IMR-90 (cell line): ENCODE measurements at regions not wholly inside any gene's neighbourhood (a gene's known extent, or its start where the extent isn't known, plus 50 kb on each side); places are given as distances from the start of the nearest gene placed in this dataset.

Experiments
- ATAC-seq: fragments of 200-7000 bp; cut with Tn5 transposase; 2 replicates; pipeline ENCODE4 v1.9.1; 2020; ENCODE audit warnings: low read depth, mild to moderate bottlenecking, moderate library complexity
- BruUV-seq: library from RNA; stranded (reverse); fragments of 400-500 nt; replicated peaks from 2 replicates; lab custom pipeline; 2021; lab: Mats Ljungman, UMichigan
- CTCF ChIA-PET: fragments of 300-600 bp; formaldehyde crosslinking; extraction: SDS; loops from one replicate; lab custom pipeline; 2021; ENCODE audit warnings: antibody characterized with exemption; lab: Yijun Ruan, JAX
- POLR2A ChIA-PET: fragments of 300-600 bp; sonication (Branson Sonifier 250); formaldehyde crosslinking; loops from one replicate; lab custom pipeline; 2022; ENCODE audit warnings: antibody characterized with exemption; ENCODE audit not compliant: unreplicated experiment; lab: Charles Lee
- DNase-seq: peaks from one replicate; pipeline ENCODE4 v3.0.0; 2013
- H2AFZ ChIP-seq: replicated peaks from 2 replicates; pipeline ENCODE3; 2013; ENCODE audit warnings: low read length, mild to moderate bottlenecking; ENCODE audit not compliant: poor library complexity
- H2AK5ac ChIP-seq: 2 replicates; pipeline ENCODE4 v1.6.1; 2013; ENCODE audit warnings: low read depth, low read length, inconsistent platforms
- H2AK9ac ChIP-seq: replicated peaks from 2 replicates; pipeline ENCODE3; 2013; ENCODE audit warnings: mild to moderate bottlenecking, low read depth, low read length, moderate library complexity; ENCODE audit not compliant: poor library complexity
- H2BK120ac ChIP-seq: 2 replicates; pipeline ENCODE4 v1.6.1; 2013; ENCODE audit warnings: low read depth, low read length, inconsistent platforms
- H2BK15ac ChIP-seq: 3 replicates; pipeline ENCODE4 v1.6.1; 2013; ENCODE audit warnings: low read depth, low read length, inconsistent platforms
- H2BK20ac ChIP-seq: 2 replicates; pipeline ENCODE4 v1.6.1; 2013; ENCODE audit warnings: low read depth, mild to moderate bottlenecking, inconsistent platforms, low read length, moderate library complexity
- H2BK5ac ChIP-seq: 2 replicates; pipeline ENCODE4 v1.6.1; 2013; ENCODE audit warnings: mild to moderate bottlenecking, low read depth, low read length, inconsistent platforms; ENCODE audit not compliant: poor library complexity, severe bottlenecking
- H3K14ac ChIP-seq: replicated peaks from 2 replicates; pipeline ENCODE4 v1.6.1; 2013; ENCODE audit warnings: low read depth, low read length, inconsistent platforms
- H3K18ac ChIP-seq: 2 replicates; pipeline ENCODE4 v1.6.1; 2013; ENCODE audit warnings: low read depth, low read length, control low read depth
- H3K23ac ChIP-seq: 2 replicates; pipeline ENCODE4 v1.6.1; 2013; ENCODE audit warnings: low read depth, low read length, inconsistent platforms
- H3K27ac ChIP-seq: 2 replicates; pipeline ENCODE4 v1.5.1; 2013; ENCODE audit warnings: mild to moderate bottlenecking, control low read depth, low read length; ENCODE audit not compliant: insufficient read depth
- H3K27me3 ChIP-seq: 2 replicates; pipeline ENCODE4 v1.6.1; 2013; ENCODE audit warnings: low read length; ENCODE audit not compliant: control insufficient read depth, insufficient read depth
- H3K36me3 ChIP-seq: 2 replicates; pipeline ENCODE4 v1.6.1; 2013; ENCODE audit warnings: low read length, mixed read lengths; ENCODE audit not compliant: control insufficient read depth, insufficient read depth
- H3K4ac ChIP-seq: 2 replicates; pipeline ENCODE4 v1.6.1; 2013; ENCODE audit warnings: low read depth, low read length, inconsistent platforms
- H3K4me1 ChIP-seq: 2 replicates; pipeline ENCODE4 v1.6.1; 2013; ENCODE audit warnings: low read length, mixed read lengths; ENCODE audit not compliant: control insufficient read depth, insufficient read depth
- H3K4me2 ChIP-seq: 2 replicates; pipeline ENCODE4 v1.6.1; 2013; ENCODE audit warnings: low read depth, mild to moderate bottlenecking, control low read depth, low read length, moderate library complexity
- H3K4me3 ChIP-seq: 2 replicates; pipeline ENCODE4 v1.5.1; 2013; ENCODE audit warnings: low read depth, mild to moderate bottlenecking, control low read depth, low read length, moderate library complexity; ENCODE audit not compliant: insufficient read depth
- H3K56ac ChIP-seq: 2 replicates; pipeline ENCODE4 v1.6.1; 2013; ENCODE audit warnings: low read length, inconsistent platforms; ENCODE audit not compliant: insufficient read depth; ENCODE audit errors: extremely low read depth
- H3K79me1 ChIP-seq, 2 experiments: 2 replicates each; pipeline ENCODE4 v1.6.1; 2013; ENCODE audit warnings: low read length in 2 of 2, inconsistent platforms in 1 of 2, low read depth in 1 of 2
- H3K9ac ChIP-seq: 2 replicates; pipeline ENCODE4 v1.6.1; 2013; ENCODE audit warnings: low read depth, low read length, control low read depth
- H3K9me1 ChIP-seq: 2 replicates; pipeline ENCODE4 v1.6.1; 2013; ENCODE audit warnings: low read length, inconsistent platforms; ENCODE audit not compliant: insufficient read depth
- H3K9me3 ChIP-seq: 2 replicates; pipeline ENCODE4 v1.6.1; 2013; ENCODE audit warnings: low read length; ENCODE audit not compliant: control insufficient read depth, insufficient read depth
- H4K20me1 ChIP-seq: 2 replicates; pipeline ENCODE4 v1.6.1; 2013; ENCODE audit warnings: low read length, inconsistent platforms; ENCODE audit not compliant: insufficient read depth
- H4K5ac ChIP-seq: 2 replicates; pipeline ENCODE4 v1.6.1; 2013; ENCODE audit warnings: mild to moderate bottlenecking, low read depth, low read length, control low read depth
- H4K8ac ChIP-seq, 2 experiments: 2 replicates each; pipeline ENCODE4 v1.6.1; 2013; ENCODE audit warnings: low read depth in 2 of 2, low read length in 2 of 2, control low read depth in 1 of 2, inconsistent platforms in 1 of 2
- H4K91ac ChIP-seq: 2 replicates; pipeline ENCODE4 v1.6.1; 2013; ENCODE audit warnings: low read depth, low read length, inconsistent platforms; ENCODE audit not compliant: insufficient read depth
- NFE2L2 ChIP-seq: fragments of 150-350 bp; IDR thresholded peaks from 2 replicates; pipeline ENCODE4 v1.6.1; 2016; ENCODE audit warnings: low read depth, mild to moderate bottlenecking, low read length
- RCOR1 ChIP-seq: IDR thresholded peaks from 2 replicates; pipeline ENCODE4 v1.6.1; 2012; ENCODE audit warnings: mild to moderate bottlenecking, low read length, improper control_type of control experiment; ENCODE audit not compliant: insufficient replicate concordance
- RFX5 ChIP-seq: IDR thresholded peaks from 2 replicates; pipeline ENCODE4 v1.8.0; 2012; ENCODE audit warnings: low read depth, mild to moderate bottlenecking, low read length, moderate library complexity
- WGBS, 2 experiments: methylation state at CpG; one replicate each; pipeline versions ENCODE4 v1.1.5 to v1.1.7; 2013; ENCODE audit warnings: missing lambda C conversion rate in 2 of 2; ENCODE audit not compliant: insufficient read length in 1 of 2; ENCODE audit errors: extremely low coverage in 2 of 2; 5-methylcytosine and 5-hydroxymethylcytosine counted together
- dilution Hi-C: fragments of 300-500 bp; cut with HindIII; formaldehyde crosslinking; loops from one replicate; pipeline ENCODE4 v1.14.3; 2018; ENCODE audit warnings: low sequenced_read_pairs; ENCODE audit not compliant: unreplicated experiment
- in situ Hi-C: fragments of 300-500 bp; cut with MboI; formaldehyde crosslinking; loops from 3 replicates; pipeline ENCODE4 v1.14.3; 2019; ENCODE audit warnings: low sequenced_read_pairs, inconsistent platforms, mixed read lengths
- intact Hi-C: fragments of 100-400 bp; cut with micrococcal nuclease; formaldehyde crosslinking; loops from 2 replicates; pipeline ENCODE4 v1.10.0; 2022

DNA sequence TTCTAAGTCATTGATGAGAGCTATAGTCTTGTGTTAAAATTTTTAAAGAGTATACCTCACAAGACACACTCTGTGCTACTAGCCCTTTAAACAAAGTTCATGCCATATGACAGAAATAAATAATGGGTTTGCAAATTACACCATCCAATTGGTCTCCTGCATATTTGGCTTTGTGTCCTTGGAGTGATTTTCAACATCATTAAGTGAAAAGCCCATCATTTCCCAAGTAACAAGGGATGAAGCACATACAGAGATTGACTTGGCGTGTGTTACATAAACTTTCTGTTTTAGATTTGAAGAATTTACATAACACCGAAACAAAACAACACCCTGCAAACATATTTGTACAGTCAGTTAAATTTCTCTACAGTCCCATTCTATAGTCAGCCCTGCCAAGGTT is 216.9 kb upstream of the NEIL3 start:
- dilution Hi-C loops, result no loop called here
- Histone ChIP-seq H3K9me3 (no peaks in the 10 kb centered on the region), H3K9me1 (no peaks in the 10 kb centered on the region; the same call in 1 of the 2 replicates), H2AFZ (no peak overlapping the region), H2BK20ac (no peak overlapping the region), H3K9ac (no peak overlapping the region), H2BK5ac (no peak overlapping the region), H3K4ac (no peak overlapping the region), H3K14ac (no peak overlapping the region), H2BK15ac (no peak overlapping the region), H3K4me1 (0 out of 2 replicates have a peak, but pooled peaks cover 2% of the 10 kb centered on the region), H2AK9ac (no peak overlapping the region), H4K8ac (no peak overlapping the region), H4K20me1 (no peaks in the 10 kb centered on the region), H3K4me2 (no peak overlapping the region), H2AK5ac (no peak overlapping the region), H3K4me3 (no peak overlapping the region), H4K5ac (no peak overlapping the region), H3K23ac (no peak overlapping the region), H3K79me1 (no peaks in the 10 kb centered on the region), H2BK120ac (no peak overlapping the region), H3K56ac (no peak overlapping the region), H3K36me3 (no peaks in the 10 kb centered on the region), H3K27ac (no peak overlapping the region), H3K27me3 (no peaks in the 10 kb centered on the region), H3K18ac (no peak overlapping the region), H4K91ac (no peak overlapping the region)
- intact Hi-C loops, result no loop called here
- no peak for ATAC-seq
- no CpG with 5 or more reads among the region's 2 CpGs for WGBS, 2 experiments
- DNase-seq, result no peak
- ChIA-PET CTCF (no interaction called here), POLR2A (no interaction called here)
- in situ Hi-C loops, result no loop called here
- TF ChIP-seq RFX5, result no peak
- no peak for TF ChIP-seq RCOR1
- no peak for TF ChIP-seq NFE2L2
- BruUV-seq, result no TSS peak
